ENCODE measurements at regions not wholly inside any gene's neighbourhood (a gene's known extent, or its start where the extent isn't known, plus 50 kb on each side); places are given as distances from the start of the nearest gene placed in this dataset.

DNA sequence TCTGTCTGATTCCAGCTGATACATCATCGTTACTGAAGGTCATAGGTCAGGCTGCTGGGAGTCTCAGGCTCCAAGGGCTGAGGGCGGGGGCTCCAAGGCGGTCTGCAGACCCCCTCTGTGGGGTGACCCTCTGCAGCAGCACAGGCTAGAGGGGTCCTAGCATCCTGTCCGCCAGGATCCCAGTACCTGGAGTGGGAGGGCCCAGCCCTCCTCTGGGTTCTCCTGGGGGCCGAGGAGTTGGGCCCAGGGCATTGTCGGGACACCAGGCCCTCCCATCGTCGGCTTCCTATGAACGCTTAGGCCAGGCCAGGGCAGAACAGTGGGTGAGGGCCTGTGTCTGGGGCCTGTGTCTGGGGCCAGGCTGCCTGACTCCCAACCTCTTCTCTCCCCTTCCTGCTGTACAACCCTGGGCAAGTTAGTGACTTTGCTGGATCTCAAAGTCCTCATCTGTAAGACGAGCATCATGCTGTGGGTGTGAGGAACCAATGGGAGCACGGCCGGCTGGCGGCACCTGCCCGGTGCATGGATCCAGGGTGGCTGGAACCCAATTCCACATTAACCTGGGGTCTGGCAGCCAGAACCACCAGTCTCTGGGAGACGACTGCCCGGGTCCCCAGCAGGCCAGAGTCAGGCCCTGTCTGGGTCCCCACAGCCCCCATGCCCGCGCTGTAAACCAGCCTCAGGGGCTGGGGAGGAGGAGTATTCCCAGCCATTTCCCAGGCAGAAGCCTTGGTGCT is 56.2 kb upstream of the COL18A1 start:
- no peaks in the 10 kb centered on the region for H3K36me3 Mint-ChIP-seq (ENCODE audit: low read depth)
- H3K27ac ChIP-seq (ENCODE audit: low read depth, low read length), result no peak overlapping the region
- H3K9ac ChIP-seq (ENCODE audit: extremely low read depth, low read length, poor library complexity, severe bottlenecking), result no peak overlapping the region
- no peaks in the 10 kb centered on the region for H3K9me3 Mint-ChIP-seq
- peaks cover 8% of the 10 kb centered on the region for H3K4me1 Mint-ChIP-seq
- no peak for DNase-seq
- no peak for TF ChIP-seq CTCF (conservative IDR thresholded peaks at IDR 0.05)
- no peak overlapping the region for H3K4me3 ChIP-seq (ENCODE audit: low read length)
- H3K27me3 Mint-ChIP-seq (ENCODE audit: insufficient read depth), result no peaks in the 10 kb centered on the region
- no peaks in the 10 kb centered on the region for H3K9me3 ChIP-seq (ENCODE audit: control insufficient read depth, low read length)
- H3K27ac Mint-ChIP-seq, result no peak overlapping the region
- H3K36me3 ChIP-seq (ENCODE audit: control insufficient read depth, insufficient read depth, low read length), result no peaks in the 10 kb centered on the region
- H3K4me1 ChIP-seq (ENCODE audit: control insufficient read depth, insufficient read depth, low read length), result peaks cover 16% of the 10 kb centered on the region
- WGBS, 2 experiments (ENCODE audit: insufficient coverage in 1 of 2, insufficient read length in 1 of 2), result 88 to 90% methylated on average over 8 to 18 of the region's 18 CpGs
- no peak overlapping the region for H3K4me3 Mint-ChIP-seq
- H3K27me3 ChIP-seq (ENCODE audit: control insufficient read depth, insufficient read depth, low read length, poor library complexity, severe bottlenecking), result no peaks in the 10 kb centered on the region

DNA sequence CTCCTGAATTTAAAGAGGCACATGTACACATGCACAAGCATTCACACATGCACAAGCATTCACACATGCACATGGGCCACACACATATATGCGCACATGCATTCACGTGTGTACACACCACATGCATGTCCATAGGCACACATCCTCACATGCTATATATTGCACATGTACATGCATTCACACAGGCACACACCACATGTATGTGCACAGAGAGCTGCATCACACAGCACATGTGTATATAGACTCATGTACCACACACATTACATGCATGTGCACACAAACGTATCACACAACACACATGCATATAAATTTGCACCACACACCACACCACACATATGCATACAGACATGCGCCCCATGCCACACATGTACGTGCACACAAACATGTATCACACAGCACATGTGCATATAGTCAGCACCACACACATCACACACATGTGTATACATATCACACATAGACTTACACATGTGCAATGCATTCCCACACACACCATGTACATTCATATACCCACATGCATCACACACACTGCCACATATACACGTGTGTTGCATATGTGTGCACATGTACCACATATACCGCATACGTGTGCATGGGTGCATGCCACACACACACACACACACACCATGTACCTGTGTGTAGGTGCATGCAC is 54.6 kb upstream of the COL18A1 start:
- H3K27me3 ChIP-seq (ENCODE audit: control insufficient read depth, insufficient read depth, low read length, poor library complexity, severe bottlenecking), result no peaks in the 10 kb centered on the region
- Mint-ChIP-seq H3K4me1 (peaks cover 15% of the 10 kb centered on the region), H3K9me3 (no peaks in the 10 kb centered on the region), H3K36me3 (ENCODE audit: low read depth) (no peaks in the 10 kb centered on the region), H3K27ac (peak overlapping the region; percentile 32), H3K4me3 (no peak overlapping the region), H3K27me3 (ENCODE audit: insufficient read depth) (no peaks in the 10 kb centered on the region)
- no peaks in the 10 kb centered on the region for H3K9me3 ChIP-seq (ENCODE audit: control insufficient read depth, low read length)
- no peak overlapping the region for H3K4me3 ChIP-seq (ENCODE audit: low read length)
- no peak overlapping the region for H3K9ac ChIP-seq (ENCODE audit: extremely low read depth, low read length, poor library complexity, severe bottlenecking)
- no peak overlapping the region for H3K27ac ChIP-seq (ENCODE audit: low read depth, low read length)
- no peaks in the 10 kb centered on the region for H3K36me3 ChIP-seq (ENCODE audit: control insufficient read depth, insufficient read depth, low read length)
- no peak for TF ChIP-seq CTCF (conservative IDR thresholded peaks at IDR 0.05)
- WGBS, 2 experiments (ENCODE audit: insufficient coverage in 1 of 2, insufficient read length in 1 of 2), result 94 to 100% methylated on average over 6 to 8 of the region's 8 CpGs
- DNase-seq, result no peak
- H3K4me1 ChIP-seq (ENCODE audit: control insufficient read depth, insufficient read depth, low read length), result peaks cover 19% of the 10 kb centered on the region

DNA sequence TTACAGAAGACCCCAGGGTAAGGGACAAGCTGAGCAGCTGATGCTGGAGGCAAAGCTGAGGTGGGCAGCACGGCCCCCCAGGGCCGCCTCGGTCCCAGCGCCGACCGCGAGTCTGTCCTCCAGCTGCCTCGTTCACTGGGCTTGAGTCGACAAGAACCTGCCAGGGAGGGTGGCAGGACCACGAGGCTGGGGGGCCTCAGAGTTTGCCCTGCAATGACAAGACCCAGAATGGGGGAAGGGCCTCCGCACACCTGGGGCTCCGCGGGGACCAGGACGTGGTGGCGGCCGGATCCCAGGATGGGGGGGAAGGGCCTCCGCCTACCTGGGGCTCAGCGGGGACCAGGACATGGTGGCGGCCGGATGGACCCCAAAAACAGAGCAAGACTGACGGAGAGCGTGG is 53.9 kb upstream of the COL18A1 start:
- no peak overlapping the region for H3K4me3 Mint-ChIP-seq
- H3K9me3 Mint-ChIP-seq, result no peaks in the 10 kb centered on the region
- H3K9me3 ChIP-seq (ENCODE audit: control insufficient read depth, low read length), result no peaks in the 10 kb centered on the region
- H3K9ac ChIP-seq (ENCODE audit: extremely low read depth, low read length, poor library complexity, severe bottlenecking), result no peak overlapping the region
- 93 to 95% methylated on average over 16 to 22 of the region's 22 CpGs for WGBS, 2 experiments (ENCODE audit: insufficient coverage in 1 of 2, insufficient read length in 1 of 2)
- no peak for TF ChIP-seq CTCF (conservative IDR thresholded peaks at IDR 0.05)
- H3K27me3 ChIP-seq (ENCODE audit: control insufficient read depth, insufficient read depth, low read length, poor library complexity, severe bottlenecking), result no peaks in the 10 kb centered on the region
- peaks cover 26% of the 10 kb centered on the region for H3K4me1 ChIP-seq (ENCODE audit: control insufficient read depth, insufficient read depth, low read length)
- H3K27ac ChIP-seq (ENCODE audit: low read depth, low read length), result no peak overlapping the region
- H3K27ac Mint-ChIP-seq, result no peak overlapping the region
- DNase-seq, result no peak
- no peaks in the 10 kb centered on the region for H3K36me3 ChIP-seq (ENCODE audit: control insufficient read depth, insufficient read depth, low read length)
- no peaks in the 10 kb centered on the region for H3K36me3 Mint-ChIP-seq (ENCODE audit: low read depth)
- H3K27me3 Mint-ChIP-seq (ENCODE audit: insufficient read depth), result no peaks in the 10 kb centered on the region
- H3K4me3 ChIP-seq (ENCODE audit: low read length), result no peak overlapping the region
- peaks cover 22% of the 10 kb centered on the region for H3K4me1 Mint-ChIP-seq
